ENCODE measurements at regions not wholly inside any gene's neighbourhood (a gene's known extent, or its start where the extent isn't known, plus 50 kb on each side); places are given as distances from the start of the nearest gene placed in this dataset.

DNA sequence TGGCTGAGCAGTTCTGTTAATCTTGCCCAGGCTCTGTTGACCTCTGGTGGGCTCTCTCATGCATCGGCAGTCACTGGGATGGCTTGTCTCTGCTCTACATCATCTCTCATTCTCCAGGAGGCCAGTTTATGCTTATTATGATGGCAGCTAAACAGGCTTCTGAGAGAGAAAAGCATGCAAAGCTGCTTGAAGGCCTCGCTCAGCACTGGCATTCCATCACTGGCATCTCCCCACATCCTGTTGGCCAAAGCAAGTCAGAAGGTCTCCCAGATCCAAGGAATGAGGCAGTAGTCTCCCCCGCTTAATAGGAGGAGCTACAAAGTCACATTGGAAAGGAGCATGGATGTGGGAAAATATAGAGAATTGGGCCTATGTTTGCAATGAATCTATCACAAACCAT is 212.6 kb downstream of the ZNF621 start:
- Mint-ChIP-seq H3K27ac (no peak overlapping the region), H3K4me1 (peaks cover 11 to 12% of the 10 kb centered on the region in 2 experiments), H3K36me3 (ENCODE audit: insufficient read depth in 1 of 3, low read depth in 3 of 3) (no peaks in the 10 kb centered on the region), H3K27me3 (ENCODE audit: low read depth) (no peaks in the 10 kb centered on the region; the same call in 1 of the 2 replicates), H3K4me3 (no peak overlapping the region), H3K9me3 (no peaks in the 10 kb centered on the region)
- Histone ChIP-seq H4K20me1 (ENCODE audit: control insufficient read depth, insufficient read depth, insufficient read length) (no peaks in the 10 kb centered on the region), H3K14ac (ENCODE audit: insufficient read depth, low read length) (no peak overlapping the region), H3K4me1 (ENCODE audit: insufficient read depth, low read length) (no peaks in the 10 kb centered on the region), H4K5ac (ENCODE audit: insufficient read length, low read depth, low read length) (no peak overlapping the region), H2BK15ac (ENCODE audit: low read depth, low read length) (no peak overlapping the region), H3K4ac (ENCODE audit: low read depth, low read length) (no peak overlapping the region), H3T11ph (ENCODE audit: low read length) (no peak overlapping the region), H2AFZ (ENCODE audit: low read length) (no peak overlapping the region), H4K91ac (ENCODE audit: insufficient read length, low read depth, low read length) (no peak overlapping the region), H2BK120ac (ENCODE audit: low read depth, low read length, poor library complexity, severe bottlenecking) (no peak overlapping the region), H3K56ac (ENCODE audit: insufficient read length, low read depth, low read length) (no peak overlapping the region), H2BK12ac (ENCODE audit: insufficient read length, low read depth, low read length) (no peak overlapping the region), H3K23ac (ENCODE audit: insufficient read length, low read depth, low read length) (no peak overlapping the region), H3K79me2 (ENCODE audit: insufficient read depth, low read length) (no peaks in the 10 kb centered on the region), H3K27ac (ENCODE audit: insufficient read length, low read depth, low read length) (no peak overlapping the region), H3K79me1 (ENCODE audit: insufficient read depth, low read depth, low read length, poor library complexity, severe bottlenecking) (no peaks in the 10 kb centered on the region), H3K18ac (ENCODE audit: insufficient read length, low read depth, low read length) (no peak overlapping the region), H4K8ac (replicated peaks; ENCODE audit: insufficient read length, low read depth, low read length) (no peak overlapping the region), H3K23me2 (ENCODE audit: insufficient read length, low read depth, low read length, poor library complexity, severe bottlenecking) (no peaks in the 10 kb centered on the region), H3K9ac (ENCODE audit: extremely low read depth, insufficient read length, low read length) (no peak overlapping the region), H3K27me3 (ENCODE audit: insufficient read depth, low read length) (no peaks in the 10 kb centered on the region), H2BK20ac (ENCODE audit: low read depth, low read length, poor library complexity, severe bottlenecking) (no peak overlapping the region), H2BK5ac (ENCODE audit: insufficient read length, low read length) (no peak overlapping the region), H3K9me3 (ENCODE audit: control insufficient read depth, low read depth, low read length) (no peaks in the 10 kb centered on the region), H3K4me2 (ENCODE audit: insufficient read depth, insufficient read length, low read length) (no peak overlapping the region), H2AK5ac (ENCODE audit: insufficient read length, low read length) (no peak overlapping the region)
- DNase-seq: no peak
- TF ChIP-seq, protein P1, sequence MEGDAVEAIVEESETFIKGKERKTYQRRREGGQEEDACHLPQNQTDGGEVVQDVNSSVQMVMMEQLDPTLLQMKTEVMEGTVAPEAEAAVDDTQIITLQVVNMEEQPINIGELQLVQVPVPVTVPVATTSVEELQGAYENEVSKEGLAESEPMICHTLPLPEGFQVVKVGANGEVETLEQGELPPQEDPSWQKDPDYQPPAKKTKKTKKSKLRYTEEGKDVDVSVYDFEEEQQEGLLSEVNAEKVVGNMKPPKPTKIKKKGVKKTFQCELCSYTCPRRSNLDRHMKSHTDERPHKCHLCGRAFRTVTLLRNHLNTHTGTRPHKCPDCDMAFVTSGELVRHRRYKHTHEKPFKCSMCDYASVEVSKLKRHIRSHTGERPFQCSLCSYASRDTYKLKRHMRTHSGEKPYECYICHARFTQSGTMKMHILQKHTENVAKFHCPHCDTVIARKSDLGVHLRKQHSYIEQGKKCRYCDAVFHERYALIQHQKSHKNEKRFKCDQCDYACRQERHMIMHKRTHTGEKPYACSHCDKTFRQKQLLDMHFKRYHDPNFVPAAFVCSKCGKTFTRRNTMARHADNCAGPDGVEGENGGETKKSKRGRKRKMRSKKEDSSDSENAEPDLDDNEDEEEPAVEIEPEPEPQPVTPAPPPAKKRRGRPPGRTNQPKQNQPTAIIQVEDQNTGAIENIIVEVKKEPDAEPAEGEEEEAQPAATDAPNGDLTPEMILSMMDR (conservative IDR thresholded peaks at IDR 0.05): no peak
- no CpG with 5 or more reads among the region's 3 CpGs for WGBS (ENCODE audit: extremely low coverage, insufficient read length, low lambda C conversion rate)

All from H9 (cell line).